Central memory CD4-positive, alpha-beta T cell (primary cell): ENCODE measurements at regions not wholly inside any gene's neighbourhood (a gene's known extent, or its start where the extent isn't known, plus 50 kb on each side); places are given as distances from the start of the nearest gene placed in this dataset.

Experiments used
- DNase-seq: peaks from one replicate; pipeline ENCODE4 v3.0.0; 2022

- no peak for DNase-seq
These were observed 120.9 kb downstream of the ANKRD50 start for GRCh38 chr4:124591637-124592036.

- no peak for DNase-seq
These were observed 119.0 kb downstream of the ANKRD50 start for GRCh38 chr4:124593494-124593893.

GRCh38 chr4:124594945-124595344 is 117.6 kb downstream of the ANKRD50 start:
- DNase-seq: no peak

- DNase-seq: no peak
These were observed 115.7 kb downstream of the ANKRD50 start for GRCh38 chr4:124596816-124597215.

- DNase-seq: no peak
These were observed 102.3 kb downstream of the ANKRD50 start for GRCh38 chr4:124610211-124610610.
